Left lung (tissue), 4 donors: ENCODE measurements at regions not wholly inside any gene's neighbourhood (a gene's known extent, or its start where the extent isn't known, plus 50 kb on each side); places are given as distances from the start of the nearest gene placed in this dataset.

Source experiments
- ATAC-seq: fragments of 200-7000 bp; cut with Tn5 transposase; one replicate; pipeline ENCODE4 v1.9.1; 2020; ENCODE audit warnings: moderate library complexity
- DNase-seq, 4 donors: peaks; one replicate each; pipeline ENCODE4 v3.0.0-alpha.2; 2013 to 2020
- H3K27ac ChIP-seq, 2 donors: fragments of 200-600 bp; sonication (generic) in 1 of 2; one replicate each; pipeline versions ENCODE4 v1.5.0 to v1.8.0; 2020 to 2021
- H3K27me3 ChIP-seq, 2 donors: fragments of 200-600 bp; sonication (generic) in 1 of 2; one replicate each; pipeline versions ENCODE4 v1.5.0 to v1.8.0; 2020 to 2021
- H3K36me3 ChIP-seq, 2 donors: fragments of 200-600 bp; sonication (generic) in 1 of 2; one replicate each; pipeline versions ENCODE4 v1.5.0 to v1.8.0; 2020 to 2021
- H3K4me1 ChIP-seq, 2 donors: fragments of 200-600 bp; one replicate each; pipeline ENCODE4 v1.8.0; 2021
- H3K4me3 ChIP-seq, 2 donors: fragments of 200-600 bp; sonication (generic) in 1 of 2; one replicate each; pipeline versions ENCODE4 v1.5.0 to v1.8.0; 2020 to 2021; ENCODE audit warnings: mild to moderate bottlenecking in 1 of 2
- H3K9me3 ChIP-seq, 2 donors: fragments of 200-600 bp; sonication (generic) in 1 of 2; one replicate each; pipeline versions ENCODE4 v1.5.0 to v1.8.0; 2020 to 2021
- intact Hi-C, 2 donors: fragments of 100-400 bp; cut with DNase I; formaldehyde crosslinking; loops; one replicate each; pipeline versions ENCODE4 v1.11.2 to v1.14.2; 2022
- TF ChIP-seq, protein P1 (sequence below), 2 donors: fragments of 200-600 bp; sonication (generic) in 1 of 2; IDR thresholded peaks; one replicate each; pipeline versions ENCODE4 v1.5.0 to v1.8.0; 2021; ENCODE audit warnings: antibody characterized with exemption in 2 of 2
- donor health status: DM: no; HTN: yes; CAD: no.
- donor health status: DM: no; HTN: no; CAD: no.

DNA sequence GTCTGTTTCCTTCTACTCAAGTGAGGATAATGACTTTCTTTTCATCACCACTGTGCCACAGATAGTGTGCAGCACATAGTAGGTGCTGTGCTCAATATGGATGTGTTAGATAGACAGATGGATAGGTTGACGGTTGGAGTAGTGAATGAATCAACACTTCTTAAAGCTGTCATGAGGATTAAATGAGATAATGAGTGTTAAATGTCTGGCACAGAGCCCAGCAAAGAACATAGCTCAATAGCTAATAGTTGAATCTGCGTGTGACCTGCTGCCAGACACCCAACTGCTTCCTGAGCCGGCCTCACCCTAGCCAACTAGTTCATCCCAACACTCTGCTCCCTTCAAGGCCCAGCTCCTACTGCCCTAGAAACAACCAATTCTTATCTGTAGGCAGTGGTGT is 67.7 kb upstream of the PJA1 start:
- TF ChIP-seq, protein P1, sequence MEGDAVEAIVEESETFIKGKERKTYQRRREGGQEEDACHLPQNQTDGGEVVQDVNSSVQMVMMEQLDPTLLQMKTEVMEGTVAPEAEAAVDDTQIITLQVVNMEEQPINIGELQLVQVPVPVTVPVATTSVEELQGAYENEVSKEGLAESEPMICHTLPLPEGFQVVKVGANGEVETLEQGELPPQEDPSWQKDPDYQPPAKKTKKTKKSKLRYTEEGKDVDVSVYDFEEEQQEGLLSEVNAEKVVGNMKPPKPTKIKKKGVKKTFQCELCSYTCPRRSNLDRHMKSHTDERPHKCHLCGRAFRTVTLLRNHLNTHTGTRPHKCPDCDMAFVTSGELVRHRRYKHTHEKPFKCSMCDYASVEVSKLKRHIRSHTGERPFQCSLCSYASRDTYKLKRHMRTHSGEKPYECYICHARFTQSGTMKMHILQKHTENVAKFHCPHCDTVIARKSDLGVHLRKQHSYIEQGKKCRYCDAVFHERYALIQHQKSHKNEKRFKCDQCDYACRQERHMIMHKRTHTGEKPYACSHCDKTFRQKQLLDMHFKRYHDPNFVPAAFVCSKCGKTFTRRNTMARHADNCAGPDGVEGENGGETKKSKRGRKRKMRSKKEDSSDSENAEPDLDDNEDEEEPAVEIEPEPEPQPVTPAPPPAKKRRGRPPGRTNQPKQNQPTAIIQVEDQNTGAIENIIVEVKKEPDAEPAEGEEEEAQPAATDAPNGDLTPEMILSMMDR (IDR thresholded peaks at IDR 0.05): no peak

DNA sequence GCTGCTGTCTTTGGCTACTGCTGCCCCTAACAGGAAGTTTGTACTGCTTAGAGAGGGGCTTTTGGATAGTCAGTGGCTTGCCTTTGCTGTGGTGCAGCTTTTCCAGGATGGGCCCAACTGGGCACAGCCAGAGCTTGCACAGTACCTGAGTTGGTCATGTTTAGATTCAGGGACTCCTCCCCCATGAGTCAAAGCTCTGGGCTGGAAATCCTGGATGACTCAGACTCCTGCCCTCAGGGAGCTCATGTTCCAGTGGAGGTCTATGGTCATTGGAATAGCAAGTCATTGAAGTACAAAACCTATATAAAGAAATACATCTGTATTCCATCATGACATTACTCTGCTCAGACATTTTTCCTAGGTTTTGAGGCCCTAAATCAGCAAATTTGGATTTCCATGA is 66.7 kb upstream of the PJA1 start:
- Histone ChIP-seq H3K4me3 (no peak overlapping the region), H3K9me3 (no peaks in the 10 kb centered on the region), H3K27ac (no peak overlapping the region), H3K27me3 (no peaks in the 10 kb centered on the region), H3K36me3 (no peaks in the 10 kb centered on the region), H3K4me1 (no peaks in the 10 kb centered on the region)
- intact Hi-C loops: no loop called here
- DNase-seq (no peak), ATAC-seq (no peak)
- TF ChIP-seq, protein P1 (IDR thresholded peaks at IDR 0.05): no peak

More for the DNA sequence above, 67.7 kb upstream of the PJA1 start:
- Histone ChIP-seq H3K9me3 (no peaks in the 10 kb centered on the region), H3K4me1 (no peaks in the 10 kb centered on the region), H3K36me3 (no peaks in the 10 kb centered on the region), H3K27me3 (no peaks in the 10 kb centered on the region), H3K27ac (no peak overlapping the region), H3K4me3 (no peak overlapping the region)
- intact Hi-C loops: no loop called here
- ATAC-seq (no peak), DNase-seq (no peak)

DNA sequence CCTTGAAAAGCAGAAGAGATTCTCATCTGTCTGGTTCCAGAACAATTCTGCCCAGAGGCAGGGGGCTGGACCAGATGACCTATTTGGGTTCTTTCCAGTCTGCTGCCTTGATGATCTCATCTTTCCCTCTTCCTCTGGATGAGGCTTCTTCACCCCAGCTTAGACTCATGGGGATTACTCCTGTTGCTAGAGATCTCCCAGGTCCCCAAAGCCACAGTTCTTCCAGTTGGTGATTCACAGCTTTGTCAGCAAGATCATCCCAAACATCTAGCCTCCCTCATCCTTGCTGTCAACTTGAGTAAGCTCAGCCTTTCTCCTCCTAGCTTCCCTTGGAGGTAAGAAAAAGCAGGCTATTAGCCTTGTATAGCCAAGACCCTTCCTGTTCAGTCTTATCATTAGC is 64.2 kb upstream of the PJA1 start:
- TF ChIP-seq, protein P1 (IDR thresholded peaks at IDR 0.05): no peak
- H3K27me3 ChIP-seq: no peaks in the 10 kb centered on the region
- no peaks in the 10 kb centered on the region for H3K9me3 ChIP-seq
- ATAC-seq: peak; percentile 30
- no peaks in the 10 kb centered on the region for H3K36me3 ChIP-seq
- no peak overlapping the region for H3K4me3 ChIP-seq
- no peak overlapping the region for H3K27ac ChIP-seq
- no peak for DNase-seq
- no peaks in the 10 kb centered on the region for H3K4me1 ChIP-seq
- intact Hi-C loops: loop anchor here in 1 of 2 donors (10.0 kb wide), 1 partner anchor 405 kb away; the partner anchor contains the start of gene EFNB1

DNA sequence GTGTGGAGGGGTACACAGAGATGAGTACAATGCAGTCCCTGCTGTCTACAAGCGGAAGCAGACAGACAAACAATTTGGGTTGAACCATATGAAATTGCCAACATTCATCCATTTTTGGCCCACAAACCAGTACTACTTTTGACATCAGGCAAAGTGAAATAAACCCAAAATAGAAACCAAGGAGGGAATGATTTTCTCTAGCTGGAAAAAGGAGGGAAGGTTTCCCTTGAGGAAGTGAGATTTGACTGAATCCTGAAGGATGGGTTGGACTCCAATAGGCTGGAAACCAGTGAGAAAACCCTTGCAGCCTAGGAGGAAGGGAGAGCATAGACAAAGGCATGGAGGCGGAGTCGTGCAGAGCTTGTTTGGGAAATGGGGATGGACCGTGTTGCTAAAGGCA is 63.5 kb upstream of the PJA1 start:
- TF ChIP-seq, protein P1 (IDR thresholded peaks at IDR 0.05): no peak
- no peaks in the 10 kb centered on the region for H3K4me1 ChIP-seq
- intact Hi-C loops: loop anchor here in 1 of 2 donors (10.0 kb wide), 1 partner anchor 404 kb away; the partner anchor contains the start of gene EFNB1
- no peaks in the 10 kb centered on the region for H3K36me3 ChIP-seq
- H3K27ac ChIP-seq: no peak overlapping the region
- H3K27me3 ChIP-seq: no peaks in the 10 kb centered on the region
- ATAC-seq: peak; percentile 25
- H3K9me3 ChIP-seq: no peaks in the 10 kb centered on the region
- DNase-seq: peak in 2 of 4 donors; percentile 55 to 66
- no peak overlapping the region for H3K4me3 ChIP-seq

DNA sequence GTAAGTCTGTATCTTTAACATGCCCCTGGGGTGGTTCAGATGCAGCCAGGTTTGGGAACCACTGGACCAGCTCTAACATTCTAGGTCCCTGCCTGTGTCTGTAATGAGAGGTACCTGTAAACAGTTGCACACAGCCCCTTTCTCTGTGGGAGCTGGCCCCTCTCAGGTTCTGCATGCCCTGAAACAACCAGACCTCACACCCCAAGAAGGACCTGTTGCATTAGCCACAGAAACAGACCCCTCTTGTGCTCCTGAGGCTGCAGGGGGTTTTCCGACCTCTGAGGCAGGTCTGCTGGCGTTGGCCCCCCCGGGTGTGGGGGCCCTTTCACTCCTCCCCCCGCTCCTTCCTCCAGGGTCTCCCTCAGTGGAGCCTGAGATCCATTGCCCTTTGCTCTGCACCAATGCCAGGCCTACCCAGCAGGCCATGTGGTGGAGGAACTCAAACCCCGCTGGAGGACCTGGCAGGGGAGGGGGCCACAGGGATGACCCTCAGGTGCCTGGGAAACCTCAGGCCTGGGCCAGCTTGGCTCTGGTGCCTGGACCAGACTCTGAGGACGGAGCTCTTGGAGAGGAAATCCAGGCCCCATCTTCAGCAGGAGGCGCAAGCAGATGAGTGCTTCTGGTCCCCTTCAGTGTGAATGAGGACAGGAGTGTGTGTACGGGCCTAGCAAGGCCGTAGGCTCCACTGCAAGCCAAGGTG is 61.4 kb upstream of the PJA1 start:
- H3K4me3 ChIP-seq: no peak overlapping the region
- H3K27ac ChIP-seq: no peak overlapping the region
- ATAC-seq (no peak), DNase-seq (peak in 1 of 4 donors; percentile 22)
- intact Hi-C loops: loop anchor here in 1 of 2 donors (10.0 kb wide), 1 partner anchor 402 kb away; the partner anchor contains the start of gene EFNB1
- no peaks in the 10 kb centered on the region for H3K9me3 ChIP-seq
- H3K4me1 ChIP-seq: no peaks in the 10 kb centered on the region
- H3K36me3 ChIP-seq: no peaks in the 10 kb centered on the region
- TF ChIP-seq, protein P1 (IDR thresholded peaks at IDR 0.05): no peak
- no peaks in the 10 kb centered on the region for H3K27me3 ChIP-seq
